ENCODE measurements at regions not wholly inside any gene's neighbourhood (a gene's known extent, or its start where the extent isn't known, plus 50 kb on each side); places are given as distances from the start of the nearest gene placed in this dataset.
A peak's percentile ranks its signal among the peaks of the same experiment; 100 is the strongest.
"Not testable (repeated sequence)": the region's sequence is repeated elsewhere in the genome, so short reads cannot be mapped to it uniquely, and the experiment has no call there.

- DNase-seq, result no peak
Observed at GRCh38 chr3:22819209-22819608, 383.9 kb upstream of the UBE2E2 start.

GRCh38 chr3:22835041-22835440 lies 368.1 kb upstream of the UBE2E2 start:
- DNase-seq, result no peak

- DNase-seq, result no peak
Observed at GRCh38 chr3:22836131-22836530, 367.0 kb upstream of the UBE2E2 start.

GRCh38 chr3:22843854-22844253 lies 359.3 kb upstream of the UBE2E2 start:
- no peak for DNase-seq

- no peak for DNase-seq
Observed at GRCh38 chr3:22846566-22846965, 356.6 kb upstream of the UBE2E2 start.

GRCh38 chr3:22849583-22849982 lies 353.5 kb upstream of the UBE2E2 start:
- DNase-seq, result not testable (repeated sequence)

- peak; percentile 15 for DNase-seq
Observed at GRCh38 chr3:22856811-22857210, 346.3 kb upstream of the UBE2E2 start.

GRCh38 chr3:22858486-22858885 lies 344.6 kb upstream of the UBE2E2 start:
- no peak for DNase-seq

- no peak for DNase-seq
Observed at GRCh38 chr3:22859618-22860017, 343.5 kb upstream of the UBE2E2 start.

GRCh38 chr3:22861426-22861825 lies 341.7 kb upstream of the UBE2E2 start:
- no peak for DNase-seq

- DNase-seq, result no peak
Observed at GRCh38 chr3:22862111-22862510, 341.0 kb upstream of the UBE2E2 start.

- not testable (repeated sequence) for DNase-seq
Observed at GRCh38 chr3:22882834-22883233, 320.3 kb upstream of the UBE2E2 start.

GRCh38 chr3:22885039-22885438 lies 318.1 kb upstream of the UBE2E2 start:
- no peak for DNase-seq

GRCh38 chr3:22885574-22886341 lies 317.4 kb upstream of the UBE2E2 start:
- no peak for DNase-seq

GRCh38 chr3:22886439-22887068 lies 316.6 kb upstream of the UBE2E2 start:
- DNase-seq, result no peak

GRCh38 chr3:22887664-22888291 lies 315.3 kb upstream of the UBE2E2 start:
- DNase-seq, result no peak

- DNase-seq, result peak; percentile 38
Observed at GRCh38 chr3:22893101-22893500, 310.0 kb upstream of the UBE2E2 start.

GRCh38 chr3:22893644-22894325 lies 309.3 kb upstream of the UBE2E2 start:
- DNase-seq, result peak; percentile 84

- DNase-seq, result no peak
Observed at GRCh38 chr3:22894865-22895264, 308.3 kb upstream of the UBE2E2 start.

- DNase-seq, result no peak
Observed at GRCh38 chr3:22895671-22896070, 307.5 kb upstream of the UBE2E2 start.

- DNase-seq, result no peak
Observed at GRCh38 chr3:22898558-22898957, 304.6 kb upstream of the UBE2E2 start.

- no peak for DNase-seq
Observed at GRCh38 chr3:22899441-22899840, 303.7 kb upstream of the UBE2E2 start.

- DNase-seq, result no peak
Observed at GRCh38 chr3:22900296-22900695, 302.8 kb upstream of the UBE2E2 start.

Measured in hindlimb muscle (tissue), 1 donor.